Right atrium auricular region (tissue), 2 donors: ENCODE measurements at regions not wholly inside any gene's neighbourhood (a gene's known extent, or its start where the extent isn't known, plus 50 kb on each side); places are given as distances from the start of the nearest gene placed in this dataset.

Experiments
- DNase-seq: peaks from one replicate; pipeline ENCODE4 v3.0.0-alpha.2; 2019; ENCODE audit warnings: low spot score
- H3K27ac ChIP-seq, 2 donors: fragments of 200-600 bp; sonication (generic); 1 replicate in 1 of 2; 2 replicates in 1 of 2; pipeline ENCODE4 v1.5.1; 2016 to 2019
- H3K27me3 ChIP-seq, 2 donors: fragments of 200-600 bp; sonication (generic); one replicate each; pipeline versions ENCODE4 v1.5.1 to v1.6.0; 2017 to 2019
- H3K36me3 ChIP-seq: fragments of 200-600 bp; sonication (generic); one replicate; pipeline ENCODE4 v1.5.1; 2016
- H3K4me1 ChIP-seq, 2 donors: fragments of 200-600 bp; sonication (generic); one replicate each; pipeline versions ENCODE4 v1.5.1 to v1.6.0; 2017 to 2019
- H3K4me3 ChIP-seq, 2 donors: fragments of 200-600 bp; sonication (generic); 1 replicate in 1 of 2; 2 replicates in 1 of 2; pipeline ENCODE4 v1.5.1; 2017 to 2019; ENCODE audit warnings: mild to moderate bottlenecking in 1 of 2, moderate library complexity in 1 of 2
- H3K9me3 ChIP-seq, 2 donors: fragments of 200-600 bp; sonication (generic); one replicate each; pipeline ENCODE4 v1.5.1; 2019
- TF ChIP-seq, protein P1 (sequence below), 2 donors: fragments of 200-600 bp; sonication (generic); IDR thresholded peaks; one replicate each; pipeline ENCODE4 v1.5.1; 2019; ENCODE audit warnings: antibody characterized with exemption in 2 of 2

DNA sequence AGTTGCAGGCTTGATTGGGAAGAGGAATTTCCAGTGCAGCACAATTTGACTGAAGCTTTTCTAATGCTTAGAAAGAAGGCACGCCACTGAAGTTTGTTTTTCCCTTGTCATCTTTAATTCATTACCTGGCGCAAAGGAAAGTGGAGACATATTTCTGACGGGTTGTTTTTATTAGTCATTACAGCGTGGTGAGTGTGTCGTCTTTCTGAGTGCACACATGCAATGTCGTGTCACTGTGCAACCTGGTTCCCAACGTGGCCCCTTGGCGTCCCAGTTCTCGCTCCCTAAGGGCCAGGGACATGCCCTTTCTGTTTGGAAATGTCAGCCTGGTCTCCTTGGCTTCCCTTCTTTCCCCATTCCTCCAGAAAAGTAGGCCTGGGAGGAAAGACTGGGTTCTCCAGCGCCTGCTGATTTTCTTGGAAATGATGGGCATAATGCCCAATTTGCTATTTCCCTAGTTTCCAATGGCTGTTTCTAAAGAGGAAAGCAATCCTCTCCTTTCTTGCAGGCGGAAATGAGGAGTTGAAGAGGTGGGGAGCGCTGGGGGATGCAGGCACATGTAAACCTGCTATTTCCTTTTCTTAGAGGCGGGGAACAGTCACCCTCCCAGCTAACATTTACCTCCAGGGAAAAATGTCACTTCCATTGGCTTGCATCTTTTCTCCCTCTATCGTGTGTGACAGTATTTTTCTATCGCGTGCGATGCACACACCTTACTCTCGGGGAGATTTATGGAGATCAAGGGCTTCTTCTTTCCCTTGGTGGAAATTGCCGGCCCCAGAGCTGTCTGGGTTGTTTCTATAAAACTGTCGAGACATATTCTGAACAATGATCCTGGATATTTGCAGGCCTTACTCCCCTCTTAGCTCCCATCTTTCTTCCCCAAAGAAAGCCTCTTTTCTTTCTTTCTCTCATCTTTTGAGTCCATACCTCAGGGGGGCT lies 249.8 kb downstream of the ARHGAP12 start:
- H3K9me3 ChIP-seq = peaks cover 3 to 26% of the 10 kb centered on the region in 2 donors
- H3K27ac ChIP-seq = no peak overlapping the region
- no peaks in the 10 kb centered on the region for H3K27me3 ChIP-seq
- TF ChIP-seq, protein P1, sequence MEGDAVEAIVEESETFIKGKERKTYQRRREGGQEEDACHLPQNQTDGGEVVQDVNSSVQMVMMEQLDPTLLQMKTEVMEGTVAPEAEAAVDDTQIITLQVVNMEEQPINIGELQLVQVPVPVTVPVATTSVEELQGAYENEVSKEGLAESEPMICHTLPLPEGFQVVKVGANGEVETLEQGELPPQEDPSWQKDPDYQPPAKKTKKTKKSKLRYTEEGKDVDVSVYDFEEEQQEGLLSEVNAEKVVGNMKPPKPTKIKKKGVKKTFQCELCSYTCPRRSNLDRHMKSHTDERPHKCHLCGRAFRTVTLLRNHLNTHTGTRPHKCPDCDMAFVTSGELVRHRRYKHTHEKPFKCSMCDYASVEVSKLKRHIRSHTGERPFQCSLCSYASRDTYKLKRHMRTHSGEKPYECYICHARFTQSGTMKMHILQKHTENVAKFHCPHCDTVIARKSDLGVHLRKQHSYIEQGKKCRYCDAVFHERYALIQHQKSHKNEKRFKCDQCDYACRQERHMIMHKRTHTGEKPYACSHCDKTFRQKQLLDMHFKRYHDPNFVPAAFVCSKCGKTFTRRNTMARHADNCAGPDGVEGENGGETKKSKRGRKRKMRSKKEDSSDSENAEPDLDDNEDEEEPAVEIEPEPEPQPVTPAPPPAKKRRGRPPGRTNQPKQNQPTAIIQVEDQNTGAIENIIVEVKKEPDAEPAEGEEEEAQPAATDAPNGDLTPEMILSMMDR (IDR thresholded peaks at IDR 0.05) = no peak
- H3K4me3 ChIP-seq = no peak overlapping the region
- peaks cover 0 to 11% of the 10 kb centered on the region in 2 donors for H3K4me1 ChIP-seq
- no peak for DNase-seq
- H3K36me3 ChIP-seq = no peaks in the 10 kb centered on the region

DNA sequence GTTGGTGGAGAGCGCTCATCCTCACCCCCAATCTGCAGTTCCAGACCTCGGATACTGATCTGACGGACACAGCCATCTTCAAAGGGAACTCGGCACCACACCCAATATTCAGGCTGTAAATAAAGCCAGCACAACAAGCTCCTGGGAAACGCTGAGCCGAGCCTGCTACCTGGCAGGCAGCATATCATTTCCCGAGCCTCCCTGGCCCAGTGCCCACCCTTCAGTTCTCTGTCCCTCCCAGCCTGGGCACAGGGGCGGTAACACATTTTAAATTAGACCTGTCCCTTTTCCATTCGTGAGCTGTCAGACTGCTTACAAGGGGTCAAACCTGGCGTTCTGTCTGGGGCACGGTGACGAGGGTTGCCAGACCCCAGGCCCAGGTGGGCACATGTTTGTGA lies 250.5 kb downstream of the ARHGAP12 start:
- no peaks in the 10 kb centered on the region for H3K36me3 ChIP-seq
- TF ChIP-seq, protein P1 (IDR thresholded peaks at IDR 0.05) = no peak
- no peak overlapping the region for H3K27ac ChIP-seq
- DNase-seq = no peak
- no peak overlapping the region for H3K4me3 ChIP-seq
- H3K4me1 ChIP-seq = peaks cover 0 to 11% of the 10 kb centered on the region in 2 donors
- no peaks in the 10 kb centered on the region for H3K27me3 ChIP-seq
- H3K9me3 ChIP-seq = peaks cover 0 to 21% of the 10 kb centered on the region in 2 donors

DNA sequence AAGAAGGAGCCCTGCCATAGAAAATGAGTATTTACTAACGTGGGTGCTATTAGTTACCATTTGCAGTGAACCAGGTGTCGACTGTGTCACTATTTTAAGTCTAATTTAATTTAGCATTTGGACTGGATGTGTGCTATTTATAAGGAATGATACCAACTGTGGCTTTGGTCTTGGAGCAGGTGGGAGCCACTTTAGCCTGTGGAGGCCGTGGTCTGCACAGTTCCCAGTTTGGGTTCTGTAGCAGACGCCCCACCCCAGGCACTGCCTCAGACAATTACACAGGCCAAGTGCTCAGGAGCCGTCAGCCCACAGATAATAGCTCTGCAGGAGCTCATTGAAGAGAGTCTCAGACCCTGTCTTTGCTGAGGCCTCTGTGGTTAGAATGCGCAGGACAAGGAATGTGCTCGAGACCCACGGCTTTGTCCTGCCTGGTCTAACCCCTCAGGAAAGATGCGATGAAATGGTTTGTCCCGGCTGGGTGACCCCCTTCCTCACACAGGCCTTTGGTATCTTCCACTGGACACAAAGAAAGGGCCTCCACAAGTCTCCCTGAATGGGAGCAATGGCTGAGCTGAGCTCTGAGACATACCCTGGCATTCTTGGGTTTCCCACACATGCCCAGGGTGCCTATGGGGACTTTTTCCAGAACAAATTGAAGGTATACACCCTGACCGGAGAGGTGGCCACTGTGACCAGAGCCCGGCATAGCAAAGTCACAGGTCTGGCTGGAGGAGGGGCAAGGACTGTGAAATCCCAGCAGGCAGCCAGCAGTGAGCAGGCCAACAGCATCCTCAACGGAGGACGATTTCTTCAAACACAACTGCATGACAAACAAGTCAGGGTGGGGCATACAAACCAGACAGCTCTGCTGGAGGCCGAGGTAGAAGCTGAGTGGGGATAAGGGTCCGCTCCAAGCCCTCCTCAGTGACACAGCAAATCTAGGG lies 251.2 kb downstream of the ARHGAP12 start:
- Histone ChIP-seq H3K4me1 (peaks cover 0 to 11% of the 10 kb centered on the region in 2 donors), H3K9me3 (peaks cover 0 to 20% of the 10 kb centered on the region in 2 donors), H3K4me3 (no peak overlapping the region), H3K27ac (no peak overlapping the region), H3K27me3 (no peaks in the 10 kb centered on the region), H3K36me3 (no peaks in the 10 kb centered on the region)
- no peak for DNase-seq
- TF ChIP-seq, protein P1 (IDR thresholded peaks at IDR 0.05) = no peak

DNA sequence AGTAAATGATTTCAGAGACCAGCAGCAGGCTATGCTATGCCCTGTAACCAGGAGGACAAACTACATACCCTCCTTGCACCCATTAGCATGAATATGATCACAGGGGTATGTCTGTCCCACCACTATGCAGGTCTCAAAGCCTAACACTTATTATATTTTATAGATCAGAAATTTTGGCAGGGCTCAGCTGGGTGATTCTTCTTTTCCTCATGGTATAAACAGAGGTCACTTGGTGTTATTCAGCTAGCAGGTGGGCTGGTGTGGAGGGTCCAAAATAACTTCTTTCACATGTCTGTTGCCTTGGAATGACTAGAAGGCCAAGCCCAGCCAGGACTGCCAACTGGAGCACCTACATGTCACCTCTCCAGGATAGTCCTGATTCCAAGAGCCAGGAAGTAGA lies 252.9 kb downstream of the ARHGAP12 start:
- no peaks in the 10 kb centered on the region for H3K36me3 ChIP-seq
- DNase-seq = no peak
- H3K27me3 ChIP-seq = no peaks in the 10 kb centered on the region
- TF ChIP-seq, protein P1 (IDR thresholded peaks at IDR 0.05) = no peak
- H3K9me3 ChIP-seq = peaks cover 0 to 32% of the 10 kb centered on the region in 2 donors
- no peak overlapping the region for H3K4me3 ChIP-seq
- peaks cover 0 to 11% of the 10 kb centered on the region in 2 donors for H3K4me1 ChIP-seq
- H3K27ac ChIP-seq = no peak overlapping the region

DNA sequence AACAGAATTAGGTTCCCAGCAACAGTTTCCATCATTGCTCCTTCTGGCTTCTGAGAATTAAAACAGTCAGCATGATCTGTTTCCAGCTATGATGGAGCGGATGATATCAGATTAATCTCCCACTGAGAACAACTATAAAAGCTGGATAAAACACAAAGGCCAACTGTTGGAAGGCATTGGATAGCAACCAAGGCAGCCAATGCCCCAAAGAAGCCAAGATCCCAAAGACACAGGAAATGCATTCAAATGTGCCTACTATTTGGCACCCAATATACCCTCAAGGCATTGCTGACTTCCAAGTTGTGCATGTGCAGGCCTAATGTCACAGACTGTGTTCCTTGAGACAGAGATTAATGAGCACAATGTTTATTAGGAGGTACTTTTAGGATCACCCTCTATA lies 259.3 kb downstream of the ARHGAP12 start:
- Histone ChIP-seq H3K36me3 (no peaks in the 10 kb centered on the region), H3K9me3 (peaks cover 0 to 20% of the 10 kb centered on the region in 2 donors), H3K4me3 (no peak overlapping the region), H3K27ac (no peak overlapping the region), H3K27me3 (no peaks in the 10 kb centered on the region), H3K4me1 (no peaks in the 10 kb centered on the region)
- TF ChIP-seq, protein P1 (IDR thresholded peaks at IDR 0.05) = no peak
- no peak for DNase-seq
